ENCODE measurements at regions not wholly inside any gene's neighbourhood (a gene's known extent, or its start where the extent isn't known, plus 50 kb on each side); places are given as distances from the start of the nearest gene placed in this dataset.
"Not testable (repeated sequence)": the region's sequence is repeated elsewhere in the genome, so short reads cannot be mapped to it uniquely, and the experiment has no call there.

DNA sequence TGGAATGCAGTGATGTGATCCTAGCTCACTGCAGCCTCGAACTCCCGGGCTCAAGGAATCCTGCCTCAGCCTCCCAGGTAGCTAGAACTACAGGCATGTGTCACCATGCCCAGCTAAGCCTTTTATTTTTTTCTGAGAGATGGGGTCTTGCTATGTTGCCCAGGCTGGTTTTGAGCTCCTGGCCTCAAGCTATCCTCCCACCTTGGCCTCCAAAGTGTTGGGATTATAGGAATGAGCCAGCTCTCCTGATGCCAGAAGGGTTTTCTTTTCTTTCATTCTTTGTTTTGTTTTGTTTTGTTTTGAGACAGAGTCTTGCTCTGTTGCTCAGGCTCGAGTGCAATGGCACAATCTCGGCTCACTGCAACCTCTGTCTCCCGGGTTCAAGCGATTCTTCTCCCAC, 68.6 kb upstream of the WNT4 start:
- H3K36me3 Mint-ChIP-seq; H3K9me3 Mint-ChIP-seq; H3K27ac Mint-ChIP-seq; H3K4me3 Mint-ChIP-seq; ATAC-seq; H3K4me1 Mint-ChIP-seq (ENCODE audit: low read depth in 2 of 2); DNase-seq (ENCODE audit: low spot score): not testable (repeated sequence)
- H3K27me3 Mint-ChIP-seq = peaks cover 40 to 63% of the 10 kb centered on the region in 2 donors

DNA sequence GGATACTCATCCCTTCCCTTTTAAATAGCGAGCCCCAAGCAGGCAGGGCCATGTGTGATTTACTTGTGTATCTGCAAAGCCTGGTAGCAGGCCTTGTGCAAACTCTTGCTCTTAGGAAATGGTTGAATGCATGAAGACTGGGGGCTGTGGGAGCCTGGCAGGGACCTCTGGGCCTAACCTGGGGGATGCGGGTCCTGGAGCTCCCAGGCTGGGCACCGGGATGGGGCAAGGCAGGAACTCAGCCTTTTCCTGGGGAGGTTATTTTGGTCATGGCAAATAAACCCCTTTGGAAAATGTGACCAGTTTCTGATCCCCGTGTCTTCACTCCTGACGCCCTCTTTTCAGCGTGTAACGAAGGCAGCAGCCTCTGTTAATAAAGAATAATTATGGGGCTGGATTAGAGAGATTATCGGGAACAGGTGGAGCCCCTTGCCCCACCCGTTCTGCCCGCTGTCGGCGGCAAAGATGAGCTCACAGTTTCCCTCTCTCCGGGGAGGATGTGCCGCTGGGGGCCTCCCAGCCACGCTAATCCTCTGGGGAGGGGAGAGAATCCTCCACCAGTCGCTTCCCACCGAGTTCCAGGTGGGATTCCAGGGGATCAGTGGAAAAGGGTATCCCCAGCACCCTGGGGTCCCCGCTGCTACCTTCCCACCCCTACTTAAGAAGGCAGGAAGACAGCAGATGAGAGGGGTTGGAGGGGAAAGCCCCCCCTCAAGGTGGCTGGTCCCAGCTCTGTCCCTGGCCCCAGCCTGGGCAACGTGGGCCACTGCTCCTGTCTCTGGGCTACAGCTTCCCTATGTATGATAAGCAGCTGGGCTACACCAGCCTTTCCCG, 69.7 kb upstream of the WNT4 start:
- ATAC-seq (no peak), DNase-seq (ENCODE audit: low spot score) (peak; percentile 53)
- no peaks in the 10 kb centered on the region for H3K4me1 Mint-ChIP-seq (ENCODE audit: low read depth in 2 of 2)
- H3K27me3 Mint-ChIP-seq = peaks cover 33 to 57% of the 10 kb centered on the region in 2 donors
- H3K4me3 Mint-ChIP-seq = no peak overlapping the region
- H3K36me3 Mint-ChIP-seq = no peaks in the 10 kb centered on the region
- no peaks in the 10 kb centered on the region for H3K9me3 Mint-ChIP-seq
- H3K27ac Mint-ChIP-seq = no peak overlapping the region

DNA sequence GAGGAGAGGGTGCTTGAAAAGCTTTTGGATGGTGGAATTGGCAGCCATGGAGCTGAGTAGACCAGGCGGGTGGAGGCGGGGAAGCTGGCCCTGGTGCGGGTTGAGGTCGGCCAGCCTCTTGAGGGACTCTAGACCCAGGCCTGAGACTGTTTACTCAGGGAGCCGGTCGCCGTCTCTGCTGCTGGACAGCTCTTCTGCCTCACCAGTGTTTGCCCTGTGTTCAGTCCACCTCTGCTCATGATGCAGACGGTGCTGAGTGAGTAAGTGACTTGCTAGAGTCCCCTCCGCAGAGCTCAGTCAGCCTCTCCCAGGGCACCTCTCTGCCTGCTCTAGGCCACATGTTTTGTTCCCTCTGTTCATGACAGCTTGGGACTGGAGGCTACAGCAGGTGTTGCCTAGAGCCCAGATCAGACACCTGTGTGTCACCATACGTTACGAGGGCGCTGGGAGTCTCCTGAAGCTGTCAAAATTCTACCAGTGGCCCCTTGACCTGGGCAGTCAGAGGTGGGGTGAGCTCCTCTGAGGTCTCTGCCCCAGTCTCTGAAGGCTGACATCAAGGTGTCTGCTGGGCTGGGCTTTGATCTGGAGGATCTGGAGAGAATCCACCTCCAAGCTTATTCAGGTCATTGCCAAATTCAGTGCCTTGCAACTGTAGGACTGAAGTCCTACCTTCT, 73.5 kb upstream of the WNT4 start:
- peak in 1 of 2 donors; percentile 4 for ATAC-seq
- no peak overlapping the region for H3K4me3 Mint-ChIP-seq
- H3K27me3 Mint-ChIP-seq = peaks cover 20 to 46% of the 10 kb centered on the region in 2 donors
- no peaks in the 10 kb centered on the region for H3K4me1 Mint-ChIP-seq (ENCODE audit: low read depth in 2 of 2)
- H3K27ac Mint-ChIP-seq = no peak overlapping the region
- H3K9me3 Mint-ChIP-seq = no peaks in the 10 kb centered on the region
- DNase-seq (ENCODE audit: low spot score) = no peak
- H3K36me3 Mint-ChIP-seq = no peaks in the 10 kb centered on the region

DNA sequence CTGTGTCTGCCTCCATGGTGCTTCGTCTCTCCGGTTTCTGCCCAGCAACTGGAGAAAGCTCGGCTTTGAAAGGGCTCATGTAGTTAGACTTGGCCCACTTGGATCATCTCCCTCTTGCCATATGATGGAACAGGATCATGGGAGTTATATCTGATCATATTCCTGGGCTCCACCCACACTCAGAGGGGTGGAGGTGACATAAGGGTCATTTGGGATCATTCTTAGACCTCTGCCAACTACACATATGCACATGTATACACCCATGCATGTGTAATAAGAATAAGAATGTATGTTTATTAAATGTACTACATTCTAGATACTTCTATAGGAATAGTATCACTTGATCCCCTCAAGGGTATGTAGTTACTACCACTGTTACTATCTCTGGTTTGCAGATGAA, 74.1 kb upstream of the WNT4 start:
- Mint-ChIP-seq H3K27me3 (peaks cover 19 to 40% of the 10 kb centered on the region in 2 donors), H3K27ac (no peak overlapping the region), H3K4me3 (no peak overlapping the region), H3K36me3 (no peaks in the 10 kb centered on the region), H3K4me1 (ENCODE audit: low read depth in 2 of 2) (no peaks in the 10 kb centered on the region), H3K9me3 (no peaks in the 10 kb centered on the region)
- ATAC-seq = no peak
- no peak for DNase-seq (ENCODE audit: low spot score)

DNA sequence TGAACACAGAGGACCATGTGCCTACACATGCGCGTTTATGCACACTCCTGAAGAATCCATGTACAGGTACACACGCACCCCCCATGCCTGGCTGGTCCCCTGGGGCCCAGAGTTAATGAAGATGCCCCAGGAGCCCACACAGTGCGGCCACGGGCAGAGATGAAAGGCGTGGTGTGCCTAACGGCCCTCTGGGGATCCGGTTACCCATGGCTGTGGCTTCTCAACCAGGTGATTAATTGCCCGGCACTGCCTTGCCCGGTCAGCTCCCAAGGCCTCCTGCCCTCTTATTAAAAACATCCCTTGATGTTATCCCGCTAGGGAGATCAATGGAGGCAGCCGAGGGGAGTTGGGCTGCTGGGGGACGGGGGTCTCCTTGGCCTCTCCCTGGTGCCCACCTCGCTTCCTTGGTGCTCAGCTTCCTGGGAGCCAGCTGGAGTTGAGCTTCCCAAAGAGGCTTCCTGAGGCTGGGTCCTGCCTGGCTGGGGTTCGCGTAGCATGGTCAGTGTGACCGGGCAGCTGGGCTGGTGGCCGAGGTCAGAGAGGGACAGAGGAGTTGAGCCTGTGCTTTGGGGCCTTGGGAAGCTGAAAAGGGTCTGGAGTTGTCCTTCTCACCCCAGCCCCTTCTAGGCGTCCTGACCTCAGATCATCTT, 75.0 kb upstream of the WNT4 start:
- ATAC-seq (peak in 1 of 2 donors; percentile 4), DNase-seq (ENCODE audit: low spot score) (no peak)
- peaks cover 18 to 42% of the 10 kb centered on the region in 2 donors for H3K27me3 Mint-ChIP-seq
- no peak overlapping the region for H3K4me3 Mint-ChIP-seq
- H3K4me1 Mint-ChIP-seq (ENCODE audit: low read depth in 2 of 2) = no peaks in the 10 kb centered on the region
- no peak overlapping the region for H3K27ac Mint-ChIP-seq
- no peaks in the 10 kb centered on the region for H3K36me3 Mint-ChIP-seq
- H3K9me3 Mint-ChIP-seq = no peaks in the 10 kb centered on the region

DNA sequence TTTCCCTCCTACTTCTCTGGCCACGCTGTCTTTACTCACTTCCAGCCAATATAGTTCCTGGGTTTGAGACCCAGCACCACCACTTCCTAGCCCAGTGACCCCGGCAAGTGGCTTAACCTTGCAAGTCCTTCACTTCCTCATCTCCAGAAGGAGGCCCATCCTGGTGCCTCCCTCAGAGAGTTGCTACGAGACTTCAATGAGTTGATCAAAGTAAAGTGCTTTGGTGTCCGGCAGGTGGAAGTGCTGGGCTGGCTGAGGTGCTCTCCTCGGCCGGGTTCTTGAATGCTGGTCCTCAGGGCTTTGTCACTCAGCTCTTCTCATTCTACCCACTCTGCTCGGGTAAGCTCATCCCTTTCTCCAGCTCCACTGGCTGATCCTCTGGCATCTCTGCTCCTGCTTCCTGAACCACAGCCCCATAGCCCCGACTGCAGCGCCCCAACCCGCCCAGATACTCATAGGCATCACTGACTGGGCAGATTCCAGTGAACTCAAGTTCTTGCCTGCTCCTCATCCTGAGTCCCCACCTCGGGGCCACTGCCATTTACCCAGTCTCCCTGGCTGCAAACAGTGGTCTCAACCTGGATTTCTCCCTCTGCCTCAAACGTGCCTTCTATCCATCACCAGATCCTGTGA, 75.8 kb upstream of the WNT4 start:
- H3K4me3 Mint-ChIP-seq = no peak overlapping the region
- DNase-seq (ENCODE audit: low spot score) (no peak), ATAC-seq (no peak)

DNA sequence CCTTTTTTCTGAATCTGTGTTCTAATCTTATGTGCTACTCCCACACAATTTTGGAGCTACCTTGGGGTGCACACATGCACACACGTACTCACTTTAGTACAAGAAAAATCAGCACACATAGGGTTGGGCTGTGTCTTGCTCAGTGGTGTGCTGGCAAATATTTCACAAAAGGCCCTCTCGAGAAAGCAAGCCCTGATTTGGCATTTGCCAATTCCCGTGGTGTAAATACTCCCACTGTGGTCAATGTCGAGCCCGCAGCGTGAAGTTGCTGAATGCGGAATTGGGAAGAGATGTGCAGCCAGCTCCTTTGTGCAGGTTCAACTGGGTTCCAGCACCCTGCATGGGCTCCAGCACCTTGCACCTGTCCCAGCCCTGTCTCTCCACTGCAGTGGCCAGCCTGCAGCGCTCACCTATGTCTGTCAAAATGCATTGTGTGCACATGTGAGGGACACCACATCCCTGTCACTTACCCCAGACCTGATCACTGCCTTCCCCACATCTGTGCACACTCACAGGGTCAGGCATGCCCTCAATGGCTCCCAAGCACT, 78.4 kb upstream of the WNT4 start:
- Mint-ChIP-seq H3K4me3 (no peak overlapping the region), H3K4me1 (ENCODE audit: low read depth in 2 of 2) (no peaks in the 10 kb centered on the region), H3K36me3 (no peaks in the 10 kb centered on the region), H3K27ac (no peak overlapping the region), H3K27me3 (peaks cover 11 to 22% of the 10 kb centered on the region in 2 donors), H3K9me3 (no peaks in the 10 kb centered on the region)
- no peak for ATAC-seq
- peak; percentile 26 for DNase-seq (ENCODE audit: low spot score)

More for the DNA sequence above, 75.8 kb upstream of the WNT4 start:
- Mint-ChIP-seq H3K4me1 (ENCODE audit: low read depth in 2 of 2) (no peaks in the 10 kb centered on the region), H3K36me3 (no peaks in the 10 kb centered on the region), H3K27me3 (peaks cover 14 to 36% of the 10 kb centered on the region in 2 donors), H3K27ac (no peak overlapping the region), H3K9me3 (no peaks in the 10 kb centered on the region)

DNA sequence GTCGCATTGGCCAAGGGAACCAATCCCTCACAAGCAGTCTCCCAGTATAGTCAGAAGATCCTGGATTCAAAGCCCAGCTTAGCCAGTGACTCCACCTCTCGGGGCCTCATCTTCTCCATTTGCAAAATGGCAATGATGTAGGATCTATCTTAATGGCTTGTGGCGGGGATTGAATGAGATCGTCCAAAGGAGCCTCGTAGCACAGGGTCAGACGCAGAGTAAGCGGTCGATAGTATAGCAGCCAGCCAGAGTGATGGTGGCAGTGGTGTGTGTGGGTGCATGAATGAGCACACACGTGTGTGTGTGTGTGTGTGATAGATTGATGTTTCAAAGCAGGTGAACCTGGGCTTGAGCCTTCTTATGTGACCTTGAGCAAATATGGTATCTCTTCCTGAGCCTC, 79.8 kb upstream of the WNT4 start:
- DNase-seq (ENCODE audit: low spot score) (peak; percentile 5), ATAC-seq (no peak)
- peaks cover 11 to 25% of the 10 kb centered on the region in 2 donors for H3K27me3 Mint-ChIP-seq
- no peak overlapping the region for H3K4me3 Mint-ChIP-seq
- H3K4me1 Mint-ChIP-seq (ENCODE audit: low read depth in 2 of 2) = no peaks in the 10 kb centered on the region
- H3K36me3 Mint-ChIP-seq = no peaks in the 10 kb centered on the region
- no peaks in the 10 kb centered on the region for H3K9me3 Mint-ChIP-seq
- H3K27ac Mint-ChIP-seq = no peak overlapping the region

DNA sequence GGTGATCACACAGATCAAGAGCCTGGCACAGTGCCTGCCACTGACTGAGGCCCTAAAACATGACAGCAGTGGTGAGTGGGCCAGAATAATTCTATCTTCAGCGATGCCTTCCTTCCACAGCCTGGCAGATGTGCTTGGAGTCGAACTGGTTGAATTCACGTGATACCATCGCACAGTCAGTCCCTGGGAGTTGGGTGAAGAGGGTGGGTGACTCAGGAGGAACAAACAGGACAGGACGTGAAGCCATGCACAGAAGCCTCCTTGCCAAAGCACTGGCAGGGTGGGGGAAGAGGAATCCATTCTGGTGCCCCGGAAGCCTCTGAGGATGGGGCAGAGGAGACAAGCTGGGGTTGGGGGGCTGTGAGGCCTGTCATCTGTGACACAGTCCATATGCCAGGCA, 80.3 kb upstream of the WNT4 start:
- peaks cover 11 to 29% of the 10 kb centered on the region in 2 donors for H3K27me3 Mint-ChIP-seq
- DNase-seq (ENCODE audit: low spot score) = peak; percentile 16

DNA sequence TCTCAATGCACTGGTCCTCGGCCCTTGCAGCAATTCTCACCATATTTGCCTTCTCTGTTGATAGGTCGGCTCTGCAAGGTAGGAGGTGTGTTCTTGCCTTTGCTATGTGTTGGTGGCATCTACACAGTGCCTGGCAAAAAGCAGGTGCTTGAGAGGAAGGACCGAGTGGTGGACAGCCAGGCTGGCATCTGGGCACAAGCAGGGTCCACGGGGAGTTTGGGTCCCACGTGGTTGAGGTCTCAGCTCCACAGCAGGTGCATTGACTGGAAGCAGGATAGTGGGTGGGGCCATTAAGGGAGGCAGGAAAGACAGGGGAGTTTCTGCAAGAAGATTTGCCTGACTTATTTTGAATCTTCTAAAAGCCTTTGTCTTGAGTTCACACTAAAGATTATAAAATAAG, 81.2 kb upstream of the WNT4 start:
- H3K4me3 Mint-ChIP-seq = no peak overlapping the region
- H3K27ac Mint-ChIP-seq = no peak overlapping the region
- H3K4me1 Mint-ChIP-seq (ENCODE audit: low read depth in 2 of 2) = no peaks in the 10 kb centered on the region
- DNase-seq (ENCODE audit: low spot score) = peak; percentile 18
- peaks cover 11 to 23% of the 10 kb centered on the region in 2 donors for H3K27me3 Mint-ChIP-seq
- no peaks in the 10 kb centered on the region for H3K9me3 Mint-ChIP-seq
- no peak for ATAC-seq
- H3K36me3 Mint-ChIP-seq = no peaks in the 10 kb centered on the region

More for the DNA sequence above, 80.3 kb upstream of the WNT4 start:
- no peaks in the 10 kb centered on the region for H3K36me3 Mint-ChIP-seq
- no peak overlapping the region for H3K27ac Mint-ChIP-seq
- H3K4me3 Mint-ChIP-seq = no peak overlapping the region
- ATAC-seq = no peak
- H3K4me1 Mint-ChIP-seq (ENCODE audit: low read depth in 2 of 2) = no peaks in the 10 kb centered on the region
- H3K9me3 Mint-ChIP-seq = no peaks in the 10 kb centered on the region

DNA sequence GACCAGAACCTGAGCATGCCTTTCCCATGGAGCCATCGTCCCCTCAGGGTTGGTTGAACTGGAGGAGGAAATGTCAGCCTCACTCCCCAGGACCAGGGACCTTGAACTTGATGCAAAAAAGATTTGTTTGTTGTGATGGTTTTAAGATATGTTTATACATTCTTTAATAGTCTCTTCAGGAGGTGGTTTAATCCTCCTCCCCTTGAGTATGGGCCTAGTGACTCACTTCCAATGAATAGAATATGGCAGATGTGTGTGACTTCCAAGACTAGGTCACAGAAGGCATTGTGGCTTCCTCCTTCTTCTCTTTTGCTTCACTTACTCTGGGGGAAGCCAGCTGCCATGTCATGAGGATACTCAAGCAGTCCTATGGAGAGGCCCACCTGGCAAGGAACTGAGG, 81.7 kb upstream of the WNT4 start:
- Mint-ChIP-seq H3K4me1 (ENCODE audit: low read depth in 2 of 2) (no peaks in the 10 kb centered on the region), H3K27ac (no peak overlapping the region), H3K9me3 (no peaks in the 10 kb centered on the region), H3K27me3 (peaks cover 11 to 17% of the 10 kb centered on the region in 2 donors), H3K36me3 (no peaks in the 10 kb centered on the region), H3K4me3 (no peak overlapping the region)
- DNase-seq (ENCODE audit: low spot score) = peak; percentile 25
- no peak for ATAC-seq

DNA sequence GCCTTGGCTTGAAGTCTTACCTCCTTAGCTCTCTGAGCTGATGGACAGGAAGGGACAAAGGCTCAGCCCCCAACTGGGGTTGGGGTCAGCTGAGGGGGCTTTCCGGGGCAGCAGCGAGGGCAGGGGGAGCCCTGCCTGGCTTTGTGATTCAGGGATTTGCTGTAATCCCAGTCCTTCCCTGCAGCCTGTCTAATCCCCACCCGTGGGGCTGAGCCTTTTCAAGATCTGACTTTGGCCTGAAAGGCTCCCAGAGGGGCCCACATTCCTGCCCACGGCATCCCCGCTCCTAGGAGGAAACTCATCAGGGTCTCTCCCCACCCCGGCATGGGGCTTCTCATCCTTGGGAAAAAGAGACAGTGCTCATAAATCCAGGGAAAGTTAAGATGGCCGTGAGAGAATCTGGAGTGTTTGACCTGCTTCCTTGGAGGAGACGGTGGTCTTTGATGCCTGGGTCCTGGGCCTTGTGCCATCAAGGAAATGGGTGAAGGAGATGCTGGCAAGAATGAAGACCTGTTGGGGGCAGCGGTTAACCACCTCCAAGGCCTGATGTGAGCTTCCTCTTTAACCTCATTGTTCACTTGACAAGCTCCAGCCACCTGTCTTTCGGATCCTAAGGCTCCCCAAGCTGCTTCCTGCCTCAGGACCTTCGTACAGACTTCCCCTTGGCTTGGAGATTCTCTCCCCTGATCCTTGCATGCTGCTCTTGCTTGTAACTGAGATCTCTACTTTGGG, 83.1 kb upstream of the WNT4 start:
- Mint-ChIP-seq H3K4me1 (ENCODE audit: low read depth in 2 of 2) (no peaks in the 10 kb centered on the region), H3K27me3 (peaks cover 15 to 18% of the 10 kb centered on the region in 2 donors), H3K36me3 (no peaks in the 10 kb centered on the region), H3K27ac (no peak overlapping the region), H3K4me3 (no peak overlapping the region), H3K9me3 (no peaks in the 10 kb centered on the region)
- no peak for DNase-seq (ENCODE audit: low spot score)
- ATAC-seq = no peak

DNA sequence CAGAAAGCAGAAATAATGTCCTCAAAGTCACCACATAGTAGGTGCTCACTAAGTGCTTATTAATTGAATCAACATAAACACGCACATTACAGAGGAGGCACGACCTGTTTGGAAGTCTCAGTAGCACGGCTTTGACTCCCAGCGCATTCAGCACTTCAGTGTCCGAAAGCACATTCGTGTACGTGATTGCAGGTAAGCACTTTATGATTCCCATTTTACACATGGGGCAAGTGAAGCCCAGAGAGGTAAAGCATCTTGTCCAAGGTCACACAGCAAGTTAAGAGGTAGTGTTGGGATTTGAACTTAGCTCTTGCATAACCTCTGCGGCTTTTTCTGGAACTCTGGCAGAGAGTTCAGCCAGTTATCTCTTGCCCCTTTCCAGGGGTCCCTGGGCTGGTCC, 85.2 kb upstream of the WNT4 start:
- Mint-ChIP-seq H3K9me3 (no peaks in the 10 kb centered on the region), H3K4me3 (no peak overlapping the region), H3K27me3 (peaks cover 13 to 16% of the 10 kb centered on the region in 2 donors), H3K4me1 (ENCODE audit: low read depth in 2 of 2) (no peaks in the 10 kb centered on the region), H3K27ac (no peak overlapping the region), H3K36me3 (no peaks in the 10 kb centered on the region)
- ATAC-seq = no peak
- DNase-seq (ENCODE audit: low spot score) = no peak
